GM12873 (cell line): ENCODE measurements at regions not wholly inside any gene's neighbourhood (a gene's known extent, or its start where the extent isn't known, plus 50 kb on each side); places are given as distances from the start of the nearest gene placed in this dataset.

Source experiments
- TF ChIP-seq, protein P1 (sequence below): IDR thresholded peaks from 2 replicates; pipeline ENCODE4 v1.5.1; 2012; ENCODE audit warnings: low read depth, mild to moderate bottlenecking, moderate library complexity, low read length, control low read depth; ENCODE audit not compliant: insufficient read depth; ENCODE audit errors: missing control alignments

DNA sequence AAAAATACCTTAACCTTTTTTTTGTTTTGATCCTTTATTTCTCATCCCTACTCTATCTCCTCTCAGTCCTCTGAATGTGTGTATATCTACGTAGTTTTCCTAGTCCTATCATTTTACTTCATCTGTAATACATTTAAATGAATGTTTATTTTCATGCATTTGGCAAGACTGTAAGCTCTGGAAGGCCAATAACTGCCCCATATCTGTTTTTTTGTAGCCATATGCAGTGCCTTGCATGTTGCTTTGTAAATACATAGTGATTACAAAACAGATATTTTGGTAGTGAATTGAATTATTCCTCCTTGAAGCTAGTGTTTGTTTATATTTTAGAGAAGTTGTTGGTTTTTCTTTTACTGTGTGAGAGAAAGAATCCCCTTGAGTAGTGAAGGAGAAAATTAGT is 450.2 kb downstream of the PCDH18 start:
- TF ChIP-seq, protein P1, sequence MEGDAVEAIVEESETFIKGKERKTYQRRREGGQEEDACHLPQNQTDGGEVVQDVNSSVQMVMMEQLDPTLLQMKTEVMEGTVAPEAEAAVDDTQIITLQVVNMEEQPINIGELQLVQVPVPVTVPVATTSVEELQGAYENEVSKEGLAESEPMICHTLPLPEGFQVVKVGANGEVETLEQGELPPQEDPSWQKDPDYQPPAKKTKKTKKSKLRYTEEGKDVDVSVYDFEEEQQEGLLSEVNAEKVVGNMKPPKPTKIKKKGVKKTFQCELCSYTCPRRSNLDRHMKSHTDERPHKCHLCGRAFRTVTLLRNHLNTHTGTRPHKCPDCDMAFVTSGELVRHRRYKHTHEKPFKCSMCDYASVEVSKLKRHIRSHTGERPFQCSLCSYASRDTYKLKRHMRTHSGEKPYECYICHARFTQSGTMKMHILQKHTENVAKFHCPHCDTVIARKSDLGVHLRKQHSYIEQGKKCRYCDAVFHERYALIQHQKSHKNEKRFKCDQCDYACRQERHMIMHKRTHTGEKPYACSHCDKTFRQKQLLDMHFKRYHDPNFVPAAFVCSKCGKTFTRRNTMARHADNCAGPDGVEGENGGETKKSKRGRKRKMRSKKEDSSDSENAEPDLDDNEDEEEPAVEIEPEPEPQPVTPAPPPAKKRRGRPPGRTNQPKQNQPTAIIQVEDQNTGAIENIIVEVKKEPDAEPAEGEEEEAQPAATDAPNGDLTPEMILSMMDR: no peak

DNA sequence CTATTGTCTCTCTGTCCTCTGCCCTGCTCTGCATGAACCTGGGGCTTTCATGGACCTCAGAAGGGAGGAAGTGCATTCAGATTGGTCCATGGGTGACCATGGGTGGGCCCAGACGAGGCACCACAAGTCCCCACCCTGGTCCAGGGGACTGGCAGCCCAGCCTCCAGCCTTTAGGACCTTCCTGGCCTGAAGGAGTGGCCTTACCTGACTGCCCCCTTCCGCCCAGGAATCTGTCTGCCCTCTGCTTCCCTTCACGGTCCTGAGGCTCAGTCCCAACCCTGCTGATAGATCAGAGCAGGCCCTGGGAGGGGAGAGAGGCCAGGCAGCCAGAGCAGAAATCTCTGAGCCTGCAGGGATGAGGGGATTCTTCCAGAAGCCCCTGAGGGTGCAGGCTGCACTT is 455.4 kb downstream of the PCDH18 start:
- TF ChIP-seq, protein P1: no peak

DNA sequence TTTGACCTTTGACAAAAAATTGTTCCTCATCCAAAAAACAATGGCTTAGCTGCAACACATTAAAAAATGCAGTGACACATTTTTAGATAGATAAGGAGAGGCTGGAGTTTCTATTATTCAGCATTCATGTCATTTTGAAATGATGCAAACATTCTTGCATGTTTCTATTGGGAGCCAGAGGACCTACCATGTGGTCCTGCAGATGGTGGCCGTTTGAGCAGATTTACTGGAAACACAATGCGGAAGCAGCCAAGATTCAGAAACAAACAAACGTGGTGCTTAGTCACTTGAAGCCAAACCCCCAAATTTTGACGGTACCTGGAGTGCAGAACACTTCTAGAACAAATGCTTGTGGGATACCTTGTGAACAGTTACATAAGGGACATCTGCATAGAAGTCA is 456.7 kb downstream of the PCDH18 start:
- TF ChIP-seq, protein P1: no peak

DNA sequence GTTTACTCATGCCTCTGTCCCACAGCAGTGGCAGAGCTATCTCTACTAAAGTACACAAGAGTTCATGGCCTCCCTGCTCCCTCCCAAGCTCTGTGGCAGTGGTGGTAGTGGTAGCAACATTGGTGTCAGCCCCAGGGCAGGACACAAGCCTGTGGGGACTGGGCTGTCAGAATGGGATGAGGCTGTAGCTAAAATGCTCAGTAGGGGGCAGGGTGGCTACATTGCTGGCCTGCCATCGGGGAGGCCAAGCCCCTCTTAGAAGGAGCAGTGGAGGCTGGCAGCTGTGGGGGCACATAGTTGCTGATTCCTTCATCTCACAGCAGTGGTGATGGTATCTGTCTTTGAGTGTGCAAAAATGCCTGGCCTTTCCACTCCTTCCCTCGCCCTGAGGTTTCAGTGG is 461.7 kb downstream of the PCDH18 start:
- TF ChIP-seq, protein P1: no peak

DNA sequence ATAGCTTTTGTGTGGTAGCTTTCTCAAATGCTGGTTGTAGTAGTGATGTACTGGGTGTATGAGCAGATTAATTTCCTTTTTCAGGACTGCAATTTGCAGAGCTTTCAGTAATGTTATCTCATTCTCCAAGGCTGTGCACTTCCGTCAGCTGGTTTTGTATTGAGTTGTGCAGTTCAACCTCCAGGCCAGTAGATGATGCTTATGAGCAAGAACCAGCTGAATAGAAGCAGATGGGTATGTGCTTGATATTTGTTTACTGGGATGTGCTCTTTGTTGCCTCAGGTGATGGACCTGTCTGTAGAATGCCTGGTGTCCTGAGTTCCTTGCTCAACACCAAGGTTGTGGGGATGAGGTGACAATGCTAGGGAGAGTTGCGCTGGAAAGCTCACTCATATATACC is 462.8 kb downstream of the PCDH18 start:
- TF ChIP-seq, protein P1: peak; percentile 45

DNA sequence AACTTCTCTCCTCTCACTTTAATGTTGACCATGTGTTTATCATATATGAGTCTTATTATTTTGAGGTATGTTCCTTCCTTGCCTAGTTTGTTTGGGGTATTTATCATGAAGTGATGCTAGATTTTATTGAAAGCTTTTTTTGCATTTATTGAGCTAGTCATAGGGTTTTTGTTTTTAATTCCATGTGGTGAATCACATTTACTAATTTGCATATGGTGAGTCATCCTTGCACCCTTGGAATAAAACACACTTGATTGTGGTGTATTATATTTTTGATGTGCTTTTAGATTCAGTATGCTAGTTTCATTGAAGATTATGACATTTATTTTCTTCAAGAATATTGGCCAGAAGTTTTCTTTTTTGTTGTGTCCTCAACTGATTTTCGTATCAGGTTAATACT is 464.6 kb downstream of the PCDH18 start:
- TF ChIP-seq, protein P1: no peak

DNA sequence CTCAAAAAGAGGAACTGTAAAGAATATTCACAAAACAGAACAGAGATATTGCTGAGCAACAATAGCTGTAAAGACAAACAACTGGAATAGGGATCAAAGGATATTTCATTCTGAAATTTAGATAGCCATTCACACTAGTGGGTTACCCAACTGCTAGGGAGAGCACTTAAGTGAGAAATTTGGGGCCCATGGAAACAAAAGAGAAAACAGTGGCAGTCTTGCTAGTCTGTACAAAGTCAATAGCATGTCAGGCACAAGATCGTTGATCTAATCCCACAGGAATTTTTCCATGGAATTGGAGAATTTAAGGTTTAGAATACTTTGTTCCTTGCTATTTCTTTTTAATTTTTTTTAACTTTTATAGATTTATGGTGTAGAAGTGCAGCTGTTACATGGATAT is 467.0 kb downstream of the PCDH18 start:
- TF ChIP-seq, protein P1: no peak
